ENCODE measurements at regions not wholly inside any gene's neighbourhood (a gene's known extent, or its start where the extent isn't known, plus 50 kb on each side); places are given as distances from the start of the nearest gene placed in this dataset.
A peak's percentile ranks its signal among the peaks of the same experiment; 100 is the strongest.

DNA sequence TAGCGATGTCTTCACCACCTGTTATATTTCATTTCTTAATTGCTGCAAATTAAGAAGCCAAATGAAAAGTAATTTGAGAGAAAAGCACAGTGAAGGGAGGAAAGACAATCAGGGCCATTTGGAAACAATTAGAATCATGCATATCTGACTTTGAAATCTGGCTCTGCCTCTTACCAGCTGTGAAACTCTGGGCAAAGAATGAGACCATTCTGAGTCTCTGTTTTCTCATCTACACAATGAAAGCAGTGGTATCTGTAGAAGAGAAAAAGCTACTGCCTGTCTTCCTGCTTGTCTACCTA lies 334.5 kb upstream of the CYRIA start:
- Histone ChIP-seq H3K79me2 (ENCODE audit: control insufficient read depth, insufficient read depth, low read length) (no peaks in the 10 kb centered on the region), H3K36me3 (ENCODE audit: control insufficient read depth, insufficient read depth, low read length) (no peaks in the 10 kb centered on the region), H3K9ac (ENCODE audit: low read length) (no peak overlapping the region), H3K4me1 (ENCODE audit: control insufficient read depth, low read depth, low read length) (no peaks in the 10 kb centered on the region), H3K4me3 (ENCODE audit: low read length) (no peak overlapping the region), H2BK120ac (ENCODE audit: low read depth, low read length) (no peak overlapping the region), H2BK5ac (ENCODE audit: low read length) (no peak overlapping the region), H3K79me1 (ENCODE audit: low read length) (no peaks in the 10 kb centered on the region), H3K27ac (ENCODE audit: low read depth, low read length) (no peak overlapping the region), H3K27me3 (ENCODE audit: insufficient read depth, low read length, poor library complexity) (no peaks in the 10 kb centered on the region), H3K23ac (ENCODE audit: low read length) (no peak overlapping the region), H4K8ac (ENCODE audit: low read depth, low read length) (no peak overlapping the region), H3K4ac (ENCODE audit: low read depth, low read length) (no peak overlapping the region), H3K56ac (ENCODE audit: low read length) (no peak overlapping the region), H2BK15ac (replicated peaks; ENCODE audit: low read depth) (no peak overlapping the region), H2AK5ac (ENCODE audit: low read length) (no peak overlapping the region), H3K4me2 (ENCODE audit: low read length) (no peak overlapping the region), H3K18ac (ENCODE audit: low read length) (no peak overlapping the region), H4K5ac (ENCODE audit: low read length) (no peak overlapping the region)
- WGBS (ENCODE audit: extremely low coverage, insufficient coverage, low lambda C conversion rate) = no CpG with 5 or more reads among the region's 1 CpG
- DNase-seq = peak; percentile 33

DNA sequence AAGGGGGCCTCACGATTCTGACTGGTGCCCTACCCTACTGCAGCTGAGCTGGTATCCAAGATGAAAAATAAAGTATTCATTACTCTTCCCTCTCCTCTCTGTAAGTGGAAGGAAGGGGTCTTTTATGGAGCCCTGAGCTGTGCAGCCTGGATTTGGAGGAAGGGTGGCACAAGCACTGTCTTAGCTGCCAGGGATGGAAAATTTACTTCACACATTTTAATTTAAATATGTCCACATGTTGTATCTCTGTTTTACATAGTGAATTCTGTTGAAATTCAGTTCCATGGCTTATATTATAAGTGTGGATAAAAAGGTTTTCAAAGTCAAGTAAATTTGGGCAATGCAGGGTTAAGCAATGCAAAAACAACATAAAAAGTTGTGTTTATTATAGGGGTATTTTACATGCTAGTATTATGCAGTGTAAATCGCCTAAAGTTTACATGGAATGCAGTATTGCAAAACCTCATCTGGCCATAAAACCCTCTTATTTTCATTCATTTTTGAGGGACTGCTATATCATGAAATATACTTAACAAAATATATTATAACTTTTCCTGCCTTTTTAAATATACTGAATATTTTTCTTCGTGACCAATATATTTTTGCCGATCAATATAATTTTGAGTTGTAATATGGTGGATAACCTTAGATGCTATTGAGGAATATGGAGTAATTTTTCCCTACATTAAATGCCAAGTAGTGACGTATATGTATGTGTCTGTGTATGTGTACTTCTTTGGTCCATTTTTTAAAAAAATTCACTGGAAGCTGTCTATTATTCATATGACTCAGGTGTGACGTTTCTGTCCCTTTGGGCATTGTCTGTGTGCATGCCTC lies 333.9 kb upstream of the CYRIA start:
- H2BK15ac ChIP-seq (replicated peaks; ENCODE audit: low read depth) = no peak overlapping the region
- H3K4me3 ChIP-seq (ENCODE audit: low read length) = no peak overlapping the region
- 100% methylated on average over 1 of the region's 6 CpGs for WGBS (ENCODE audit: extremely low coverage, insufficient coverage, low lambda C conversion rate)

DNA sequence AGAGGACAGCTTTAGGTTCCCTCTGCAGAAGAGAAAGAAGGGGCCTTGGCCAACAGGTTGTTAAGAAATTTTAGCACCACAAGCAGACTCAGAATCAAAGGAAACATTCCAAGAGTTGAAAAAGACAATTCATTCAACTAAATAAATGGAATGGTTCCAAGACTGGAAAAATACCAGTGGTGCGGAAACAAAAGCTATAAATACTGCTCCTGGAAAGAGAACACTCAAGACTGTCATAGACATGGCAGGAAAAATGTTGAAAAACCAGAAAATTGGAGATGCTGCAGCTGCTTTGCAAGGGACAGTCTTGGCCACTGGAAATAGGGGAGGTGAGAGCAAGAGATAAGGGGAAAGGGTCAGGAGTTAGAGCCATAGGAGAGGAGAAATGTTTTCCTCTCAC lies 312.7 kb upstream of the CYRIA start:
- DNase-seq = no peak
- Histone ChIP-seq H3K18ac (ENCODE audit: low read length) (no peak overlapping the region), H3K56ac (ENCODE audit: low read length) (no peak overlapping the region), H3K36me3 (ENCODE audit: control insufficient read depth, insufficient read depth, low read length) (no peaks in the 10 kb centered on the region), H3K4me3 (ENCODE audit: low read length) (no peak overlapping the region), H3K23ac (ENCODE audit: low read length) (no peak overlapping the region), H2BK5ac (ENCODE audit: low read length) (no peak overlapping the region), H4K5ac (ENCODE audit: low read length) (no peak overlapping the region), H4K8ac (ENCODE audit: low read depth, low read length) (no peak overlapping the region), H3K9ac (ENCODE audit: low read length) (no peak overlapping the region), H3K4me1 (ENCODE audit: control insufficient read depth, low read depth, low read length) (no peaks in the 10 kb centered on the region), H3K79me1 (ENCODE audit: low read length) (no peaks in the 10 kb centered on the region), H3K4me2 (ENCODE audit: low read length) (no peak overlapping the region), H2AK5ac (ENCODE audit: low read length) (no peak overlapping the region), H3K79me2 (ENCODE audit: control insufficient read depth, insufficient read depth, low read length) (no peaks in the 10 kb centered on the region), H3K4ac (ENCODE audit: low read depth, low read length) (no peak overlapping the region), H3K27ac (ENCODE audit: low read depth, low read length) (no peak overlapping the region), H2BK120ac (ENCODE audit: low read depth, low read length) (no peak overlapping the region), H2BK15ac (replicated peaks; ENCODE audit: low read depth) (no peak overlapping the region), H3K27me3 (ENCODE audit: insufficient read depth, low read length, poor library complexity) (no peaks in the 10 kb centered on the region)
- WGBS (ENCODE audit: extremely low coverage, insufficient coverage, low lambda C conversion rate) = no CpG with 5 or more reads among the region's 1 CpG

More for the DNA sequence above, 333.9 kb upstream of the CYRIA start:
- Histone ChIP-seq H3K56ac (ENCODE audit: low read length) (no peak overlapping the region), H2BK120ac (ENCODE audit: low read depth, low read length) (no peak overlapping the region), H3K27ac (ENCODE audit: low read depth, low read length) (no peak overlapping the region), H4K5ac (ENCODE audit: low read length) (no peak overlapping the region), H3K4ac (ENCODE audit: low read depth, low read length) (no peak overlapping the region), H3K9ac (ENCODE audit: low read length) (no peak overlapping the region), H3K27me3 (ENCODE audit: insufficient read depth, low read length, poor library complexity) (no peaks in the 10 kb centered on the region), H3K18ac (ENCODE audit: low read length) (no peak overlapping the region), H3K36me3 (ENCODE audit: control insufficient read depth, insufficient read depth, low read length) (no peaks in the 10 kb centered on the region), H4K8ac (ENCODE audit: low read depth, low read length) (no peak overlapping the region), H3K79me2 (ENCODE audit: control insufficient read depth, insufficient read depth, low read length) (no peaks in the 10 kb centered on the region), H3K23ac (ENCODE audit: low read length) (no peak overlapping the region), H3K4me2 (ENCODE audit: low read length) (no peak overlapping the region), H3K79me1 (ENCODE audit: low read length) (no peaks in the 10 kb centered on the region), H3K4me1 (ENCODE audit: control insufficient read depth, low read depth, low read length) (no peaks in the 10 kb centered on the region), H2AK5ac (ENCODE audit: low read length) (no peak overlapping the region), H2BK5ac (ENCODE audit: low read length) (no peak overlapping the region)
- DNase-seq = no peak

DNA sequence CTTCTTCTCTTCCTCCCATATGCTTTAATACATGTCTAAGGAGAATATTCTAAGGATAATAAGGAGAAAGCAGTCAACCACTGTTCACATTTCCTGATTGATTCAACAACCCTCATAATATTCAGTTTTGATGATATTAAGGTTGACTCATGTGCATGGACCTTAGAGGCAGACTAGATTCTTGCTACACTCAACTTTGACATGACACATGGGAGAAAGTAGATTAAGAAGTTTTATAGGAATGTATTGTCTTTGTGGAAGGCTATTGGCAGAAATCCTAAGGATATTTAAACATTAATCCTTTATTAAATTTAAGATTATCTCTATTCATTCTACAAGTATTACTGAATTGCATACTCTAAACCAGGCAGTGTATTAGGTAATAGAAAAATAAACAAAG lies 309.1 kb upstream of the CYRIA start:
- Histone ChIP-seq H4K5ac (ENCODE audit: low read length) (no peak overlapping the region), H3K56ac (ENCODE audit: low read length) (no peak overlapping the region), H3K36me3 (ENCODE audit: control insufficient read depth, insufficient read depth, low read length) (no peaks in the 10 kb centered on the region), H4K8ac (ENCODE audit: low read depth, low read length) (no peak overlapping the region), H2BK120ac (ENCODE audit: low read depth, low read length) (no peak overlapping the region), H3K23ac (ENCODE audit: low read length) (no peak overlapping the region), H3K9ac (ENCODE audit: low read length) (no peak overlapping the region), H3K27ac (ENCODE audit: low read depth, low read length) (no peak overlapping the region), H2AK5ac (ENCODE audit: low read length) (no peak overlapping the region), H3K4ac (ENCODE audit: low read depth, low read length) (no peak overlapping the region), H3K79me2 (ENCODE audit: control insufficient read depth, insufficient read depth, low read length) (no peaks in the 10 kb centered on the region), H3K18ac (ENCODE audit: low read length) (no peak overlapping the region), H3K79me1 (ENCODE audit: low read length) (no peaks in the 10 kb centered on the region), H3K4me3 (ENCODE audit: low read length) (no peak overlapping the region), H2BK15ac (replicated peaks; ENCODE audit: low read depth) (no peak overlapping the region), H3K27me3 (ENCODE audit: insufficient read depth, low read length, poor library complexity) (no peaks in the 10 kb centered on the region), H3K4me1 (ENCODE audit: control insufficient read depth, low read depth, low read length) (no peaks in the 10 kb centered on the region), H3K4me2 (ENCODE audit: low read length) (no peak overlapping the region), H2BK5ac (ENCODE audit: low read length) (no peak overlapping the region)
- DNase-seq = no peak

DNA sequence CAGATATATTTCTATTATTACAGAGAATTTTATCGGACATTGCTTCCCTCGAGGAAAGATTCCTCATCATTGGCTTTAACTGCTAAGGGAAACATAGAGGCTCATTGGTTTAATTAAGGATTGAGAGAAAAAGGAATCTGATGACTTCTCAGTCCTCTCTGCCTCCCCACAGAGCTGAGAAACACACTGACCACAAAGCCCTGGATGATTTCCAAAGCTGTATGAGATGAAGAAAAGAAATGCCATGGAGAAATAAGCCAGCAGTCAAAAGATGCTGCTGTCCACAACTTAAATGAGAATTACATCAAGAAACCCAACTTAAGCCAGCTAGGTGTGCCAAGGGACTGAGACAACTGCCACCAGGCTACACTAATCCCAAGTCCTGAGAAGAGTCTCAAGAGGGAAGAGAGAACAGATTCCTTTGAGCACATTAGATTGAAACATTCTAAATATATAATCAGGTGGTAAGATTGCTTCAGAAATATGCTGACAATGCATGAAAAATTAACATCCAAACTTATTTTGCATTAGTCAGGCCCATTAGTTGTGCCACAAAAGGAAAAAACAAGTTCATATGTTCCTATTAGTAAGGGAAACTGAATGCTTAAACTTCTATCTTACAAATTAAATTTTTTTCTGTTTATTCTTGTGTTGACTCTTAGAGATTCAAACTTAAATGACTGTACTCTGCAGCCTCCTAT lies 308.1 kb upstream of the CYRIA start:
- no peak overlapping the region for H3K4me3 ChIP-seq (ENCODE audit: low read length)
- H3K79me1 ChIP-seq (ENCODE audit: low read length) = no peaks in the 10 kb centered on the region
- no CpG with 5 or more reads among the region's 2 CpGs for WGBS (ENCODE audit: extremely low coverage, insufficient coverage, low lambda C conversion rate)
- no peak overlapping the region for H3K56ac ChIP-seq (ENCODE audit: low read length)
- no peak overlapping the region for H4K8ac ChIP-seq (ENCODE audit: low read depth, low read length)
- no peak overlapping the region for H2BK120ac ChIP-seq (ENCODE audit: low read depth, low read length)
- H3K79me2 ChIP-seq (ENCODE audit: control insufficient read depth, insufficient read depth, low read length) = no peaks in the 10 kb centered on the region
- H3K9ac ChIP-seq (ENCODE audit: low read length) = no peak overlapping the region
- no peak for DNase-seq
- H3K27ac ChIP-seq (ENCODE audit: low read depth, low read length) = no peak overlapping the region
- H3K4me1 ChIP-seq (ENCODE audit: control insufficient read depth, low read depth, low read length) = no peaks in the 10 kb centered on the region
- H3K18ac ChIP-seq (ENCODE audit: low read length) = no peak overlapping the region
- no peak overlapping the region for H2BK15ac ChIP-seq (replicated peaks; ENCODE audit: low read depth)
- no peak overlapping the region for H3K4ac ChIP-seq (ENCODE audit: low read depth, low read length)
- no peak overlapping the region for H3K23ac ChIP-seq (ENCODE audit: low read length)
- no peaks in the 10 kb centered on the region for H3K27me3 ChIP-seq (ENCODE audit: insufficient read depth, low read length, poor library complexity)
- H3K4me2 ChIP-seq (ENCODE audit: low read length) = no peak overlapping the region
- no peak overlapping the region for H2AK5ac ChIP-seq (ENCODE audit: low read length)
- H2BK5ac ChIP-seq (ENCODE audit: low read length) = no peak overlapping the region
- H3K36me3 ChIP-seq (ENCODE audit: control insufficient read depth, insufficient read depth, low read length) = no peaks in the 10 kb centered on the region
- no peak overlapping the region for H4K5ac ChIP-seq (ENCODE audit: low read length)

DNA sequence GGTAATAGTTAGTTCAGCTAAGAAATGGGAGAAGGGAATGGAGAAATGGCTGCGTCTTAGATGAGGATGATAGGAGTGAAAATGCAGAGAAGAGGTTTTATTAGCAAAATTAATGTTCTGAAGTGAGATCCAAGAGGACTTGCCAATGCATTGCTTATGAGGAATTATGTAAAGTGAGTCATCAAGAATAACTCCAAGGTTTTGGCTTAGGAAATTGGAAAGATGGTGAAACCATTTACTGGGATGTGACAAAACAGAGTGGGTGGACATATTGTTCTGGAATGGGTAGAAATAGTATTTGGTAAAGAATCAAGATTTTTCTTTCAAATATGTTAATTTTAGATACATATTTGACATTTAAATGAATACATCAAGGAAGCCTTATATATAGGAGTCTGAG lies 306.6 kb upstream of the CYRIA start:
- no peaks in the 10 kb centered on the region for H3K27me3 ChIP-seq (ENCODE audit: insufficient read depth, low read length, poor library complexity)
- no CpG with 5 or more reads among the region's 1 CpG for WGBS (ENCODE audit: extremely low coverage, insufficient coverage, low lambda C conversion rate)
- no peak for DNase-seq
- H3K23ac ChIP-seq (ENCODE audit: low read length) = no peak overlapping the region
- H3K9ac ChIP-seq (ENCODE audit: low read length) = no peak overlapping the region
- H4K8ac ChIP-seq (ENCODE audit: low read depth, low read length) = no peak overlapping the region
- no peak overlapping the region for H3K56ac ChIP-seq (ENCODE audit: low read length)
- no peak overlapping the region for H3K4me3 ChIP-seq (ENCODE audit: low read length)
- no peak overlapping the region for H2BK5ac ChIP-seq (ENCODE audit: low read length)
- no peaks in the 10 kb centered on the region for H3K4me1 ChIP-seq (ENCODE audit: control insufficient read depth, low read depth, low read length)
- no peak overlapping the region for H3K18ac ChIP-seq (ENCODE audit: low read length)
- no peak overlapping the region for H3K4me2 ChIP-seq (ENCODE audit: low read length)
- H3K27ac ChIP-seq (ENCODE audit: low read depth, low read length) = no peak overlapping the region
- H2BK15ac ChIP-seq (replicated peaks; ENCODE audit: low read depth) = no peak overlapping the region
- H2AK5ac ChIP-seq (ENCODE audit: low read length) = no peak overlapping the region
- no peak overlapping the region for H4K5ac ChIP-seq (ENCODE audit: low read length)
- H3K36me3 ChIP-seq (ENCODE audit: control insufficient read depth, insufficient read depth, low read length) = no peaks in the 10 kb centered on the region
- H3K4ac ChIP-seq (ENCODE audit: low read depth, low read length) = no peak overlapping the region
- H3K79me2 ChIP-seq (ENCODE audit: control insufficient read depth, insufficient read depth, low read length) = no peaks in the 10 kb centered on the region
- no peaks in the 10 kb centered on the region for H3K79me1 ChIP-seq (ENCODE audit: low read length)
- H2BK120ac ChIP-seq (ENCODE audit: low read depth, low read length) = no peak overlapping the region

All from mesendoderm (in vitro differentiated cells).